ENCODE measurements at regions not wholly inside any gene's neighbourhood (a gene's known extent, or its start where the extent isn't known, plus 50 kb on each side); places are given as distances from the start of the nearest gene placed in this dataset.
"Not testable (repeated sequence)": the region's sequence is repeated elsewhere in the genome, so short reads cannot be mapped to it uniquely, and the experiment has no call there.

DNA sequence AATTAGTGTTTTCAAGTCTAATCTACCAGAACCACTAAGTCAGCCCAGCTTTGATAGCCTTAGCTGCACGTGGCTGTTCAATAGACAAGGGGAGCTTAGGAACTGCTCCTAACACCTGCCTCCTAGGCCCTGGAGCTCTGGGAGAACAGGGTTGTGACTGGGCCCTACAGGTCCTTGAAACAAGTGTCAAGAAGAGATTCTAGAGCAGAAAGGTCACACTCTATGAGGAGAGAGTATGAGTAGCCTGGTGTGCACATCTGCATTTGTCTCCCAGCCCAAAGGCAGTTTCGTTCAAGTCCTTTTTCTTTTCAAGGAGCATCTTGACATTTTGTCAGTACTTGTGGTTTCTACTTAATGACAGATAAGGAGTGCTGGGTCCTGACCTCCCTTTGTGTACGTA is 206.1 kb downstream of the PRELID2 start:
- no peak overlapping the region for H3K4me3 ChIP-seq (ENCODE audit: low read depth, low read length)
- no peak for DNase-seq (ENCODE audit: low read depth)
- TF ChIP-seq MYC (IDR thresholded peaks at IDR 0.05; ENCODE audit: low read depth, low read length): no peak
- TF ChIP-seq POLR2A (IDR thresholded peaks at IDR 0.05; ENCODE audit: extremely low read depth, insufficient read length): no peak
- TF ChIP-seq, protein P1, sequence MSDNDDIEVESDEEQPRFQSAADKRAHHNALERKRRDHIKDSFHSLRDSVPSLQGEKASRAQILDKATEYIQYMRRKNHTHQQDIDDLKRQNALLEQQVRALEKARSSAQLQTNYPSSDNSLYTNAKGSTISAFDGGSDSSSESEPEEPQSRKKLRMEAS (IDR thresholded peaks at IDR 0.05; ENCODE audit: low read depth, low read length): no peak
- TF ChIP-seq, protein P2, sequence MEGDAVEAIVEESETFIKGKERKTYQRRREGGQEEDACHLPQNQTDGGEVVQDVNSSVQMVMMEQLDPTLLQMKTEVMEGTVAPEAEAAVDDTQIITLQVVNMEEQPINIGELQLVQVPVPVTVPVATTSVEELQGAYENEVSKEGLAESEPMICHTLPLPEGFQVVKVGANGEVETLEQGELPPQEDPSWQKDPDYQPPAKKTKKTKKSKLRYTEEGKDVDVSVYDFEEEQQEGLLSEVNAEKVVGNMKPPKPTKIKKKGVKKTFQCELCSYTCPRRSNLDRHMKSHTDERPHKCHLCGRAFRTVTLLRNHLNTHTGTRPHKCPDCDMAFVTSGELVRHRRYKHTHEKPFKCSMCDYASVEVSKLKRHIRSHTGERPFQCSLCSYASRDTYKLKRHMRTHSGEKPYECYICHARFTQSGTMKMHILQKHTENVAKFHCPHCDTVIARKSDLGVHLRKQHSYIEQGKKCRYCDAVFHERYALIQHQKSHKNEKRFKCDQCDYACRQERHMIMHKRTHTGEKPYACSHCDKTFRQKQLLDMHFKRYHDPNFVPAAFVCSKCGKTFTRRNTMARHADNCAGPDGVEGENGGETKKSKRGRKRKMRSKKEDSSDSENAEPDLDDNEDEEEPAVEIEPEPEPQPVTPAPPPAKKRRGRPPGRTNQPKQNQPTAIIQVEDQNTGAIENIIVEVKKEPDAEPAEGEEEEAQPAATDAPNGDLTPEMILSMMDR (IDR thresholded peaks at IDR 0.05; ENCODE audit: low read depth, low read length): no peak

DNA sequence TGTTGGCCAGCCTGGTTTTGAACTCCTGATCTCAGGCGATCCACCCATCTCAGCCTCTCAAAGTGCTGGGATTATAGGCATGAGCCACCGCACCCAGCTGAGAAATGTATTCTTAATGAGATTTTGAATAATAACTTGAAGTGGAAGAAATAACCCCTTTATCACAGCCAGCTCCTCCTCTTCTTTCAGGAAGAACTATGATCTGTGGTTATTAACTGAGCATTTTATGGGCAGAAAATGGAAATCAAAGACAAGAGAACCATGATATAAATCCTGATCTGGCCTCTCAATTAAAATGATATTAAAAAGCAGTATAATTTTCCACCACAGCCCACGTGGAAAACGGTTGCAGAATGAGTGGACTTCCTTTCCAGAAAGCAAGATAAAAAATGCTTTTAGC is 206.6 kb downstream of the PRELID2 start:
- DNase-seq (ENCODE audit: low read depth): no peak
- TF ChIP-seq, protein P1 (IDR thresholded peaks at IDR 0.05; ENCODE audit: low read depth, low read length): no peak
- no peak overlapping the region for H3K4me3 ChIP-seq (ENCODE audit: low read depth, low read length)

DNA sequence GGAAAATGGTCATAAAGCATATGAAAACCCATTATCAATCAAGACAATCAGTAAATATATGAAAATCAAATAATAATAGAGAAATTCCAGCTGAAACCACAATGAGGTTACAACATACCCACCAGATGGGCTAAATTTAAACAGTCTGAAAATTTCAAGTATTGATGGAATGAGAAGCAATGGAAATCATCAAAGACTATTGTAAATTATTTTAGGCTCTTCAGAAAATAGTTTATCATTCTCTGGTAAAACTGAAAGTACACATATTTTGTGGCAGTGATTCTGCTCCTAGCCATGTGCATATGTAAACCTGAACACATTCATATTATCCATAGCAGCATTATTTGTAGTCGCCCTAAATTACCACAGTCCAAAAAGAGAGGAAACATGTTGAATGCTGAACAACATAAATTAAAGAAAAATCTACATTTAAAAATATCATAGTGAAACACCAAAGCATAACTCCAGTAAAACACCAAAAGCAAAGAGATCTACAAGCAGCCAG is 215.3 kb downstream of the PRELID2 start:
- DNase-seq (ENCODE audit: low read depth): no peak
- TF ChIP-seq POLR2A (IDR thresholded peaks at IDR 0.05; ENCODE audit: extremely low read depth, insufficient read length): no peak
- TF ChIP-seq, protein P1 (IDR thresholded peaks at IDR 0.05; ENCODE audit: low read depth, low read length): no peak
- H3K4me3 ChIP-seq (ENCODE audit: low read depth, low read length): no peak overlapping the region

DNA sequence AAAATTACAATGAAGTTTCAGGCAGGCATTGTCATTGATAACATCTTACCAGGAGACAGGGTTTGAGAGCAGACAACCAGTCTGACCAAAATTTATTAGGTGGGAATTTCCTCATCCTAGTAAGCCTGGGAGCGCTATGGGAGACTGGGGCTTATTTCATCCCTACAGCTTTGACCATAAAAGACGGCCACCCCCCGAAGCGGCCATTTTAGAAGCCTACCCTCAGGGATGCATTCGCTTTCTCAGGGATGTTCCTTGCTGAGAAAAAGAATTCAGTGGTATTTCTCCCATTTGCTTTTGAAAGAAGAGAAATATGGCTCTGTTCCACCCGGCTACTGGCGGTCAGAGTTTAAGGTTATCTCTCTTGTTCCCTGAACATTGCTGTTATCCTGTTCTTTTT is 218.4 kb downstream of the PRELID2 start:
- not testable (repeated sequence) for H3K4me3 ChIP-seq (ENCODE audit: low read depth, low read length); DNase-seq (ENCODE audit: low read depth)

DNA sequence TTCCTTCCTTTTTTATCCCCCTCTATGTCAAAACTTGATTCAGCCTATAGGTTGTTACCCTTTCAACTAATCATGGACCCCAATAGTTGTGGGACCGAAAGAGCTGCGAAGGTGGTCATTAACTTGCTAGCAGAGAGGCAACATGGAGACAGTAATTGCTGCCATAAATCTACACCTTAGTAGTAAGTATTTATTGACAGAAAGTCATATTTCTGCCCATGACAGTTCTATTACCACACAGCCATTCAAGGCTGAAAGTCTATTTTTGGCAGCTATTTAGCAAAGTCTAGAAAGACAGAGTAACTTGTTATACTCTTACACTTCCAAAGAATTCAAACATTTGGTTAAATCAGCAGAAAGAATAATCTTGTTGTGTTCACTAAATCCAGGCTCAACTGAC is 236.2 kb downstream of the PRELID2 start:
- no peak for DNase-seq (ENCODE audit: low read depth)
- TF ChIP-seq, protein P2 (IDR thresholded peaks at IDR 0.05; ENCODE audit: low read depth, low read length): no peak
- H3K4me3 ChIP-seq (ENCODE audit: low read depth, low read length): no peak overlapping the region

DNA sequence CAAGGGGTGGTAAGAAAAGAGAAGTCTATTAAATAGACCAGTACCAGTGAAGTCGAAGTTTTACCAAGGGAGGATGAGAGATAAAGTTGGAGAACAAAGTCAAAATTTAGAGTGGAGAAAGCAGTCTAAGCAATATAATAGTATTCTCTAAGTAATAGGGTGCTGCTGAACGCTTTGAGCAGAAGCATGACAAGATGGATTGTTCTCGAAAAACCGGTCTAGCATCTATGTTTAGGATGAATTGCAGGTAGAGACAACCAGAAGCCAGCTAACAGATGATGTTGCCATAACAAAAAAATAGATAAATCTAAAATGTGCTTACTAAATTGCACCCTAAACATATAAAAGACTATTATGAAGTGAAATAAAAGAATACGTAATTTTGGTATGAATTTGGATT is 237.0 kb downstream of the PRELID2 start:
- TF ChIP-seq, protein P2 (IDR thresholded peaks at IDR 0.05; ENCODE audit: low read depth, low read length): no peak
- TF ChIP-seq MYC (IDR thresholded peaks at IDR 0.05; ENCODE audit: low read depth, low read length) (no peak), POLR2A (IDR thresholded peaks at IDR 0.05; ENCODE audit: extremely low read depth, insufficient read length) (no peak)
- TF ChIP-seq, protein P1 (IDR thresholded peaks at IDR 0.05; ENCODE audit: low read depth, low read length): no peak
- no peak for DNase-seq (ENCODE audit: low read depth)
- H3K4me3 ChIP-seq (ENCODE audit: low read depth, low read length): no peak overlapping the region

DNA sequence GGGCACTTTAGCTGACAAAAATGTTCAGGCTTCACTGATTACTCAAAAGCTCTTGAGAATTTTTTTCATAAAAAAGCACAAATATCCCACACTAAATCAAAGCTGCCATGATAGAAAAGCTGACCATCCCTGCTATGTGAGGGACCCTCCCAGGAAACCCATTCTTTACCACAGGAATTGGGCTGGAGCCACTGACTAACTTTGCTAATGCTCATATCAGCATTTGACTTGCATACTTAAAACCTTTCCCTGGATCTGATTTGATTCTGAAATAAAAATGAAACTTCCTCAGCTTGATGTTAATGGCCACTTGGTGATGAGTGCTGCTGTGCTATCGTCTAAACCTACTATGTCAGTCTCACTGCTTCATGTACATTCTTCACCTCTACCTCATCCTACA is 243.6 kb downstream of the PRELID2 start:
- no peak for DNase-seq (ENCODE audit: low read depth)
- TF ChIP-seq, protein P2 (IDR thresholded peaks at IDR 0.05; ENCODE audit: low read depth, low read length): no peak
- TF ChIP-seq, protein P1 (IDR thresholded peaks at IDR 0.05; ENCODE audit: low read depth, low read length): no peak
- TF ChIP-seq MYC (IDR thresholded peaks at IDR 0.05; ENCODE audit: low read depth, low read length) (no peak), POLR2A (IDR thresholded peaks at IDR 0.05; ENCODE audit: extremely low read depth, insufficient read length) (no peak)
- H3K4me3 ChIP-seq (ENCODE audit: low read depth, low read length): no peak overlapping the region

Measured in NB4 (cell line).